Natural killer cell (primary cell): ENCODE measurements at regions not wholly inside any gene's neighbourhood (a gene's known extent, or its start where the extent isn't known, plus 50 kb on each side); places are given as distances from the start of the nearest gene placed in this dataset.

ENCODE experiments used
- ATAC-seq, 3 donors: fragments of 150-1000 bp in 2 of 3; fragments of 200-7000 bp in 1 of 3; cut with Tn5 transposase; 1 replicate in 1 of 3; 2 replicates in 2 of 3; pipeline ENCODE4 v1.10.0; 2021; ENCODE audit warnings: mild to moderate bottlenecking in 2 of 3, moderate library complexity in 2 of 3
- DNase-seq, 2 donors: peaks; one replicate each; pipeline versions ENCODE4 v3.0.0 to v3.0.0-alpha.2; 2013 to 2021; ENCODE audit warnings: mixed read lengths in 1 of 2
- H3K27ac ChIP-seq: one replicate; pipeline ENCODE4 v1.5.1; 2013; ENCODE audit warnings: mild to moderate bottlenecking, low read length
- H3K27me3 ChIP-seq: one replicate; pipeline ENCODE4 v1.6.1; 2013; ENCODE audit warnings: low read length; ENCODE audit not compliant: control insufficient read depth, insufficient read depth
- H3K36me3 ChIP-seq: one replicate; pipeline ENCODE4 v1.6.1; 2013; ENCODE audit warnings: low read length; ENCODE audit not compliant: control insufficient read depth, insufficient read depth
- H3K4me1 ChIP-seq: one replicate; pipeline ENCODE4 v1.6.1; 2013; ENCODE audit warnings: low read length; ENCODE audit not compliant: control insufficient read depth, insufficient read depth
- H3K4me3 ChIP-seq: one replicate; pipeline ENCODE4 v1.5.1; 2013; ENCODE audit warnings: low read length
- H3K9me3 ChIP-seq: one replicate; pipeline ENCODE4 v1.6.1; 2013; ENCODE audit warnings: low read length; ENCODE audit not compliant: control insufficient read depth, insufficient read depth
- H3K27ac Mint-ChIP-seq, 2 donors: one replicate each; pipeline ENCODE4 v1.8.0; 2022; ENCODE audit warnings: mild to moderate bottlenecking in 2 of 2, mixed read lengths in 2 of 2, moderate library complexity in 1 of 2
- H3K27me3 Mint-ChIP-seq, 2 donors: one replicate each; pipeline ENCODE4 v1.8.0; 2022; ENCODE audit warnings: low read depth in 2 of 2, mixed read lengths in 2 of 2
- H3K36me3 Mint-ChIP-seq: one replicate; pipeline ENCODE4 v1.8.0; 2022; ENCODE audit warnings: mixed read lengths
- H3K4me1 Mint-ChIP-seq, 2 donors: one replicate each; pipeline ENCODE4 v1.8.0; 2022; ENCODE audit warnings: mixed read lengths in 2 of 2
- H3K4me3 Mint-ChIP-seq: one replicate; pipeline ENCODE4 v1.8.0; 2022; ENCODE audit warnings: mild to moderate bottlenecking, moderate library complexity, mixed read lengths
- H3K9me3 Mint-ChIP-seq, 2 donors: one replicate each; pipeline ENCODE4 v1.8.0; 2022; ENCODE audit warnings: mixed read lengths in 2 of 2
- WGBS: methylation state at CpG from one replicate; pipeline ENCODE4 v1.1.7; 2013; ENCODE audit warnings: missing lambda C conversion rate; ENCODE audit not compliant: insufficient coverage; 5-methylcytosine and 5-hydroxymethylcytosine counted together
- intact Hi-C: fragments of 100-400 bp; cut with micrococcal nuclease; formaldehyde crosslinking; loops from one replicate; pipeline ENCODE4 v1.14.2; 2022
- TF ChIP-seq, protein P1 (sequence below): fragments of 200-600 bp; IDR thresholded peaks from one replicate; pipeline ENCODE4 v1.8.0; 2022; ENCODE audit warnings: antibody characterized with exemption

DNA sequence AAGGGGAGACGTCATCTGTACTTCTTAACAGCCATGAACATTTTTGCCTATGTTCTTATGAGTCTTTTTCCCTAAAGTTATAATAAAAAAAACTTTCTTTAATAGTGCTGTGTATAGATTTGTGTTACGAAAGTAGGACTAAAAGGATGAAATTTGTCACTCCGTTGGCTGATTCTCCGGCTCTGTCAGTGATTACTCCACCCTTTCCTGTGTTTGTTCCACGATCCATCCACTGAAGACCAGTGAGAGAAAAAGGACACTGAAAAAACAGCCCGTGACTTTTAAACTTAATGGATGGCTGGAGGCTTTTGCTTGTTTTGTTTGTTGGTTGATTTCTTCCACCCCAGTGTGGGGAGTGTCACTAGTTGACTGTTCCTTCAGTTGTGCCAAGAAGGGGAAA, 232.0 kb upstream of the NOX3 start:
- Histone ChIP-seq H3K27ac (no peak overlapping the region), H3K27me3 (no peaks in the 10 kb centered on the region), H3K4me3 (no peak overlapping the region), H3K36me3 (no peaks in the 10 kb centered on the region), H3K9me3 (no peaks in the 10 kb centered on the region), H3K4me1 (no peaks in the 10 kb centered on the region)
- WGBS: 95% methylated on average over 4 of the region's 6 CpGs
- Mint-ChIP-seq H3K4me3 (no peak overlapping the region), H3K4me1 (no peaks in the 10 kb centered on the region), H3K9me3 (no peaks in the 10 kb centered on the region), H3K27ac (no peak overlapping the region), H3K36me3 (no peaks in the 10 kb centered on the region), H3K27me3 (no peaks in the 10 kb centered on the region)
- DNase-seq (no peak), ATAC-seq (no peak)
- TF ChIP-seq, protein P1, sequence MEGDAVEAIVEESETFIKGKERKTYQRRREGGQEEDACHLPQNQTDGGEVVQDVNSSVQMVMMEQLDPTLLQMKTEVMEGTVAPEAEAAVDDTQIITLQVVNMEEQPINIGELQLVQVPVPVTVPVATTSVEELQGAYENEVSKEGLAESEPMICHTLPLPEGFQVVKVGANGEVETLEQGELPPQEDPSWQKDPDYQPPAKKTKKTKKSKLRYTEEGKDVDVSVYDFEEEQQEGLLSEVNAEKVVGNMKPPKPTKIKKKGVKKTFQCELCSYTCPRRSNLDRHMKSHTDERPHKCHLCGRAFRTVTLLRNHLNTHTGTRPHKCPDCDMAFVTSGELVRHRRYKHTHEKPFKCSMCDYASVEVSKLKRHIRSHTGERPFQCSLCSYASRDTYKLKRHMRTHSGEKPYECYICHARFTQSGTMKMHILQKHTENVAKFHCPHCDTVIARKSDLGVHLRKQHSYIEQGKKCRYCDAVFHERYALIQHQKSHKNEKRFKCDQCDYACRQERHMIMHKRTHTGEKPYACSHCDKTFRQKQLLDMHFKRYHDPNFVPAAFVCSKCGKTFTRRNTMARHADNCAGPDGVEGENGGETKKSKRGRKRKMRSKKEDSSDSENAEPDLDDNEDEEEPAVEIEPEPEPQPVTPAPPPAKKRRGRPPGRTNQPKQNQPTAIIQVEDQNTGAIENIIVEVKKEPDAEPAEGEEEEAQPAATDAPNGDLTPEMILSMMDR: no peak
- intact Hi-C loops: no loop called here

DNA sequence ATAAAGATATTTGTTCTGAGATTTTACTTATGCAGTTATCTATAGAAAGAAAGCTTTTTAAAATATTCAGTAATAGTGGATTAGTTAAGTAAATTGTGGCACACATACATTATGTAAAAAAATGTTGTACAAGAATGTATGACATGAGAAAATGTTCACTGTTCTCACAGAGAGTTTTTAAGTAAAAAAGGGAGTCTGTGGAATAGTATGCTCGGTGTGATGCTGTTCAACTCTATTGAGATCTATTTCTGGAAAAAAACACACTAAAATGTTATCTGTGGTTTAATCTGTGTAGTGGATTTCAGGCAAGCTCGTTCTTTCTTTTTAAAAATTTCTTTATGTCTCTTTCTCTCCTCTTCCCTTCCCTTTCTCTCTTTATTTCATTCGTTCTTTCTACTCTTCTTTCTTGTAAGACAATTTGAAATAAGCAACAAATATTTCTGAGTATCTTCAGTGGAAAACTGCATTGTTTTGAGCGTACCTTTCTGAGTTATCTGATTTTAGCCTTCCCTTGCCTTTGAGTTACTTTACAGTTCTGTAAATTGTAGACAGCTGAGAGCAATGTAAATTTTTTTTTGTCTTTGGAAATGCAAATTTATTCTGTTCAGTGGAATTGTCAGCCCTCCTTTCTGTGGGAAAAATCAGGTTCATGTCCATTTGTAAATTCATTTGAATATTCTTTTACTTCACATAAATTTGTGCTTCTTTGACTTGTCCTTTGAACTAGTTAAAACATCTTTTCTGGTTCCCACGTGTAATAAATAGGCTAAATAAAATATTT, 229.0 kb upstream of the NOX3 start:
- Mint-ChIP-seq H3K36me3 (no peaks in the 10 kb centered on the region), H3K27me3 (no peaks in the 10 kb centered on the region), H3K9me3 (no peaks in the 10 kb centered on the region), H3K4me1 (no peaks in the 10 kb centered on the region), H3K27ac (no peak overlapping the region), H3K4me3 (no peak overlapping the region)
- DNase-seq: no peak
- no peaks in the 10 kb centered on the region for H3K9me3 ChIP-seq
- TF ChIP-seq, protein P1: no peak
- no peaks in the 10 kb centered on the region for H3K4me1 ChIP-seq
- ATAC-seq: no peak
- H3K4me3 ChIP-seq: no peak overlapping the region
- no peaks in the 10 kb centered on the region for H3K36me3 ChIP-seq
- no peak overlapping the region for H3K27ac ChIP-seq
- H3K27me3 ChIP-seq: no peaks in the 10 kb centered on the region
- intact Hi-C loops: no loop called here
- WGBS: 50% methylated on average over 2 of the region's 5 CpGs

DNA sequence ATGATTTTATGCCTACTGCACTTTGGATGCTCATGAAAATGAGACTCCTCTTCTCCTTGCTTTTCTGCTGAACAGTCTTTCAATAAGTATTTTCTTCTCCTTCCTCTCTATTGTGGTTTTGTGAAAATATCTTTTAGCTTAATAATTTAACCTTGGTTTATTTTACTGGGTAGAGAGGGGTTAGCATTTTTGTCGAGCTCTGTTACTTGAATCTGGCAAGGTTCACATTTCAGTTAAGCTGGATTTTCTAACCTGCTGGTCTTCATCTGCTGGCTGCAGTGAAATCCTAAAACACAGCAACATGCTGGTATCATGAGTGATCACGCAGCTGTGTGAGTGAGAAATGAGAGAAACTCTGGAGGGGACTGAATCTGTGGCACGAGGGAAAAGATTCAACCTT, 222.7 kb upstream of the NOX3 start:
- intact Hi-C loops: no loop called here
- Mint-ChIP-seq H3K27ac (no peak overlapping the region), H3K4me3 (no peak overlapping the region), H3K9me3 (no peaks in the 10 kb centered on the region), H3K36me3 (no peaks in the 10 kb centered on the region), H3K4me1 (no peaks in the 10 kb centered on the region), H3K27me3 (no peaks in the 10 kb centered on the region)
- Histone ChIP-seq H3K4me1 (no peaks in the 10 kb centered on the region), H3K27me3 (no peaks in the 10 kb centered on the region), H3K4me3 (no peak overlapping the region), H3K36me3 (no peaks in the 10 kb centered on the region), H3K9me3 (no peaks in the 10 kb centered on the region), H3K27ac (no peak overlapping the region)
- ATAC-seq: no peak
- DNase-seq: no peak
- WGBS: 74% methylated on average over 3 of the region's 3 CpGs
- TF ChIP-seq, protein P1: no peak

DNA sequence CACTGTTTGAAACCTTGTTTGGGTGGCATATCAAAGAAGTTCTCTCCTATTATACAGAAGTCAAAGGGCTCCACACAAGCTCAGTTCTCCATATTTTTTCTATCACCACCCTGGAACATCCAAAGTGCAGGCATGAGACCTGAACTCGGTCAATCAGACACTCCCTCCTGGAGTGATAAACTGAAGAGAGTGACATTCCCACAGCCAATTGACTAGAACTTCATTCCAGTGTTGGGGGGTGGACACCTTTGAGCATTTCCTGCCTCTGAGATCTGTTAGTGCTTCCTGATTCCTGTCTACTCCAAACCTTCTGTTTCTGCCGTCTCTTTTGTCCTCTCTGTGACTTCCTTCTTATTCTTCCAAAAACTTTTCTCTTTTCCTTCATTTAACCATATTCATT, 220.7 kb upstream of the NOX3 start:
- Histone ChIP-seq H3K27ac (no peak overlapping the region), H3K9me3 (no peaks in the 10 kb centered on the region), H3K4me1 (no peaks in the 10 kb centered on the region), H3K4me3 (no peak overlapping the region), H3K36me3 (no peaks in the 10 kb centered on the region), H3K27me3 (no peaks in the 10 kb centered on the region)
- DNase-seq (no peak), ATAC-seq (no peak)
- no peaks in the 10 kb centered on the region for H3K9me3 Mint-ChIP-seq
- H3K36me3 Mint-ChIP-seq: no peaks in the 10 kb centered on the region
- intact Hi-C loops: no loop called here
- TF ChIP-seq, protein P1: no peak
- no peaks in the 10 kb centered on the region for H3K4me1 Mint-ChIP-seq
- no peak overlapping the region for H3K4me3 Mint-ChIP-seq
- H3K27me3 Mint-ChIP-seq: no peaks in the 10 kb centered on the region
- no peak overlapping the region for H3K27ac Mint-ChIP-seq
- WGBS: 86% methylated on average over 2 of the region's 2 CpGs
